ENCODE measurements at regions not wholly inside any gene's neighbourhood (a gene's known extent, or its start where the extent isn't known, plus 50 kb on each side); places are given as distances from the start of the nearest gene placed in this dataset.
"Not testable (repeated sequence)": the region's sequence is repeated elsewhere in the genome, so short reads cannot be mapped to it uniquely, and the experiment has no call there.

DNA sequence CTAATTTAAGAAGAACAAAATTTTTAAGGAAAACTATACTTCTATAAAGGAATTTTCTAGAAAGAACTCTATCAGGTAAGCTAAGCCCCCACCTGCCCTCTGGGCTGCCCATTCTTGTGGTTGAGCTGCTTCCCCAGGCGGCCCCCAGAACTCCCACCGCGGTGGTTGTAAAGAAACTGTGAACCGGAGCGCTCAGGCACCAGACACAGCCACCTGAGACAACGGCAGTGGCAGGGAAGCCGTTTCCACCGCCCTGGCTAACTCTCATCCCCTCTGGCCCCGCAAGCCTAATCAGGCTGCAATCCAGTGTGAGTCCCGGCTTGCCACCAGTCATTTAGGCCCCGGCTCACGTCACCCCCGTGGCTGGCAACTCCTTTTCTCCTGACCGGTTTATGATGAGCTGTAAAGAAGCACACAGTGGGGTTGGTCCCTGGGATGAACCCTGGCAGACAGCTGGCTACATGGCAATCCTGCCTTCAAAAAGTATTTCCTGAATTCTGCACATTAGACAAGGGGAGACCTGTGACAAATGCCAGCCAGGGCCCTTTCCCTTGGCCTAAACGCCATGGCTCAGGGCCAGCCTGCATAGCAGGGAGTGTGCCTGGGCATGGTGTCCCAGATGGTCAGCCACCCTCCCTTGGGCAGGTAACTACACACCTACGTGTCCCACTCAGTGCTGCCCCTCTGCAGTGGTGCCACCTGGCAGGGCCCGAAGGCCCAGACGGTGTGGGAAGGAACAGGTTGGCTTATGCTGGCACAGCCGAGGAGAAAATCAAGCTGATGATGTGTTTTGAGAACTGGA lies 63.8 kb upstream of the GPR31 start:
- no peak overlapping the region for H3K27ac Mint-ChIP-seq
- POLR2A ChIA-PET, result no interaction called here
- H3K9me3 Mint-ChIP-seq, result peaks cover 3% of the 10 kb centered on the region; the same call in 1 of the 2 replicates
- CTCF ChIA-PET, result interaction anchor here (1.3 kb wide), 2 partner anchors 27 to 447 kb away, joined by 4 to 5 read pairs; no protein-coding TSS in a partner anchor
- no peak for TF ChIP-seq KAT7 (CRISPR knock-in tag; IDR thresholded peaks at IDR 0.05; ENCODE audit: borderline replicate concordance)
- TF ChIP-seq TEAD1 (CRISPR knock-in tag; IDR thresholded peaks at IDR 0.05), result no peak
- TF ChIP-seq, protein P1, sequence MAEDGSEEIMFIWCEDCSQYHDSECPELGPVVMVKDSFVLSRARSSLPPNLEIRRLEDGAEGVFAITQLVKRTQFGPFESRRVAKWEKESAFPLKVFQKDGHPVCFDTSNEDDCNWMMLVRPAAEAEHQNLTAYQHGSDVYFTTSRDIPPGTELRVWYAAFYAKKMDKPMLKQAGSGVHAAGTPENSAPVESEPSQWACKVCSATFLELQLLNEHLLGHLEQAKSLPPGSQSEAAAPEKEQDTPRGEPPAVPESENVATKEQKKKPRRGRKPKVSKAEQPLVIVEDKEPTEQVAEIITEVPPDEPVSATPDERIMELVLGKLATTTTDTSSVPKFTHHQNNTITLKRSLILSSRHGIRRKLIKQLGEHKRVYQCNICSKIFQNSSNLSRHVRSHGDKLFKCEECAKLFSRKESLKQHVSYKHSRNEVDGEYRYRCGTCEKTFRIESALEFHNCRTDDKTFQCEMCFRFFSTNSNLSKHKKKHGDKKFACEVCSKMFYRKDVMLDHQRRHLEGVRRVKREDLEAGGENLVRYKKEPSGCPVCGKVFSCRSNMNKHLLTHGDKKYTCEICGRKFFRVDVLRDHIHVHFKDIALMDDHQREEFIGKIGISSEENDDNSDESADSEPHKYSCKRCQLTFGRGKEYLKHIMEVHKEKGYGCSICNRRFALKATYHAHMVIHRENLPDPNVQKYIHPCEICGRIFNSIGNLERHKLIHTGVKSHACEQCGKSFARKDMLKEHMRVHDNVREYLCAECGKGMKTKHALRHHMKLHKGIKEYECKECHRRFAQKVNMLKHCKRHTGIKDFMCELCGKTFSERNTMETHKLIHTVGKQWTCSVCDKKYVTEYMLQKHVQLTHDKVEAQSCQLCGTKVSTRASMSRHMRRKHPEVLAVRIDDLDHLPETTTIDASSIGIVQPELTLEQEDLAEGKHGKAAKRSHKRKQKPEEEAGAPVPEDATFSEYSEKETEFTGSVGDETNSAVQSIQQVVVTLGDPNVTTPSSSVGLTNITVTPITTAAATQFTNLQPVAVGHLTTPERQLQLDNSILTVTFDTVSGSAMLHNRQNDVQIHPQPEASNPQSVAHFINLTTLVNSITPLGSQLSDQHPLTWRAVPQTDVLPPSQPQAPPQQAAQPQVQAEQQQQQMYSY (CRISPR knock-in tag; IDR thresholded peaks at IDR 0.05), result peak; percentile 93
- no peak for TF ChIP-seq TCF7 (CRISPR knock-in tag; IDR thresholded peaks at IDR 0.05; ENCODE audit: low read depth)
- peaks cover 24% of the 10 kb centered on the region for H3K27me3 Mint-ChIP-seq (ENCODE audit: low read depth)
- H3K4me3 Mint-ChIP-seq, result no peak overlapping the region
- H3K36me3 Mint-ChIP-seq, result no peaks in the 10 kb centered on the region
- no peak for DNase-seq (ENCODE audit: low spot score)
- peak; percentile 11; the same call in 1 of the 2 replicates for ATAC-seq
- peaks cover 57% of the 10 kb centered on the region for H3K4me1 Mint-ChIP-seq

DNA sequence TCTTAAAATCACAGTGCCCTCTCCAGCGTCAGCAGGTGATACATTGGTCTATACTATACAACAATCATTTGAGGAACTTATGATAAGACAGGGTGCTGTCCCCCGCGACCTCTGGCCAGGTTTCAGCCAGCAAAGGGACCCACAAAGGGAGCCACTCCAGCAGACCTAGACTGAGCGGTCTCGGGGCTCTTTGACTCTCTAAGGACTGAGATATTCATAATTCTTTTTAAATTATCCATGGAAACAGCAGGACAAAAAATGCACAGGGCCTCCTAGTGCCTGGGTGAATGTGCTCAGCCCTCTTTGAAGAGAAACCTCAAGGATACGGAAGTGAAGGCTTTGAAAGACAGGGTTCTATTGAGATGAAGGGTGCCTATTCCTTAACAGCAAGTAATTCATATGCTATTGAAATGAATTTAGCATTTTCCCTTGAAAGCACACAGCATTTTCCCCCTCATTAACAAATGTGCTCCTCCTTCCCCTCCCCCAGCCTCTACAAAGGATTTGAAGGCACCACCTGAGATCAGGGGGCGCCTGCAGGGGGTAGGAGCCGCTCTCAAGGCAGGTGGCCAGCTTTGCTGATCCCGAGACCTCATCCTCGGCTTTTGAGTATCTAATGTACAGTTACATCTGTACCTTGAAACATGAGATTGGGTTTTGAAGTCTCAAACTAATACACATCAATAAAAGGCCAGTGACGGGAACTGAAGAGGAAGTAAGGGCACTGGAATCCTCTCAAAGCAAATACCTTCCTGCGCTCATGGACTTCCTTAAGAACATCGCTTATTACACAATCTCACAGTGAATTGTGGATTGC lies 65.3 kb upstream of the UNC93A start:
- H3K4me3 Mint-ChIP-seq, result peak overlapping the region; percentile 91
- peaks cover 71% of the 10 kb centered on the region for H3K4me1 Mint-ChIP-seq
- H3K9me3 Mint-ChIP-seq; DNase-seq (ENCODE audit: low spot score); H3K27me3 Mint-ChIP-seq (ENCODE audit: low read depth); POLR2A ChIA-PET: not testable (repeated sequence)
- TF ChIP-seq, protein P2, sequence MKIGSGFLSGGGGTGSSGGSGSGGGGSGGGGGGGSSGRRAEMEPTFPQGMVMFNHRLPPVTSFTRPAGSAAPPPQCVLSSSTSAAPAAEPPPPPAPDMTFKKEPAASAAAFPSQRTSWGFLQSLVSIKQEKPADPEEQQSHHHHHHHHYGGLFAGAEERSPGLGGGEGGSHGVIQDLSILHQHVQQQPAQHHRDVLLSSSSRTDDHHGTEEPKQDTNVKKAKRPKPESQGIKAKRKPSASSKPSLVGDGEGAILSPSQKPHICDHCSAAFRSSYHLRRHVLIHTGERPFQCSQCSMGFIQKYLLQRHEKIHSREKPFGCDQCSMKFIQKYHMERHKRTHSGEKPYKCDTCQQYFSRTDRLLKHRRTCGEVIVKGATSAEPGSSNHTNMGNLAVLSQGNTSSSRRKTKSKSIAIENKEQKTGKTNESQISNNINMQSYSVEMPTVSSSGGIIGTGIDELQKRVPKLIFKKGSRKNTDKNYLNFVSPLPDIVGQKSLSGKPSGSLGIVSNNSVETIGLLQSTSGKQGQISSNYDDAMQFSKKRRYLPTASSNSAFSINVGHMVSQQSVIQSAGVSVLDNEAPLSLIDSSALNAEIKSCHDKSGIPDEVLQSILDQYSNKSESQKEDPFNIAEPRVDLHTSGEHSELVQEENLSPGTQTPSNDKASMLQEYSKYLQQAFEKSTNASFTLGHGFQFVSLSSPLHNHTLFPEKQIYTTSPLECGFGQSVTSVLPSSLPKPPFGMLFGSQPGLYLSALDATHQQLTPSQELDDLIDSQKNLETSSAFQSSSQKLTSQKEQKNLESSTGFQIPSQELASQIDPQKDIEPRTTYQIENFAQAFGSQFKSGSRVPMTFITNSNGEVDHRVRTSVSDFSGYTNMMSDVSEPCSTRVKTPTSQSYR (CRISPR knock-in tag; IDR thresholded peaks at IDR 0.05), result peak; percentile 79
- TF ChIP-seq ZNF423 (CRISPR knock-in tag; IDR thresholded peaks at IDR 0.05), result 0 out of 2 replicates have a peak, but pooled peaks have one; percentile 21
- peak; percentile 36 for ATAC-seq
- H3K36me3 Mint-ChIP-seq, result peaks cover 19% of the 10 kb centered on the region
- peak overlapping the region; percentile 93 for H3K27ac Mint-ChIP-seq
- CTCF ChIA-PET, result interaction anchor here (1.0 kb wide), 1 partner anchor 125 kb away, joined by 3 read pairs; no protein-coding TSS in a partner anchor

DNA sequence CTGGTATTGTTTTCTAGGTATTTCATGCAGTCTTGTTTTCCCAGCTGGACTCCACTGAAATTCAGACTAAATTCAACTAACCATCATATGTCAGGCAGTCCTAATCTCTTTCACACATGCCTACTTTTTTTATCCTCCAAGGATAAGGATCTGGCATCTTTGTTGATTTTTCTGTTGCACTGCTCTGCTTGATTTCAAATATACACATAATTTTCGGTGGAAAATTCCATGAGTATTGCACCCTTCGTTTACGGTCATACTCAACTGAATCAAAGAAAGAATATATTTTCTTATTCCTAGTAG lies 64.8 kb upstream of the UNC93A start:
- H3K27me3 Mint-ChIP-seq (ENCODE audit: low read depth), result no peaks in the 10 kb centered on the region; the same call in 1 of the 2 replicates
- ATAC-seq (no peak), DNase-seq (ENCODE audit: low spot score) (no peak)
- H3K36me3 Mint-ChIP-seq, result peaks cover 20% of the 10 kb centered on the region
- peaks cover 75% of the 10 kb centered on the region for H3K4me1 Mint-ChIP-seq
- H3K9me3 Mint-ChIP-seq, result no peaks in the 10 kb centered on the region
- H3K27ac Mint-ChIP-seq, result no peak overlapping the region; the same call in 1 of the 2 replicates
- POLR2A ChIA-PET, result no interaction called here
- TF ChIP-seq, protein P3, sequence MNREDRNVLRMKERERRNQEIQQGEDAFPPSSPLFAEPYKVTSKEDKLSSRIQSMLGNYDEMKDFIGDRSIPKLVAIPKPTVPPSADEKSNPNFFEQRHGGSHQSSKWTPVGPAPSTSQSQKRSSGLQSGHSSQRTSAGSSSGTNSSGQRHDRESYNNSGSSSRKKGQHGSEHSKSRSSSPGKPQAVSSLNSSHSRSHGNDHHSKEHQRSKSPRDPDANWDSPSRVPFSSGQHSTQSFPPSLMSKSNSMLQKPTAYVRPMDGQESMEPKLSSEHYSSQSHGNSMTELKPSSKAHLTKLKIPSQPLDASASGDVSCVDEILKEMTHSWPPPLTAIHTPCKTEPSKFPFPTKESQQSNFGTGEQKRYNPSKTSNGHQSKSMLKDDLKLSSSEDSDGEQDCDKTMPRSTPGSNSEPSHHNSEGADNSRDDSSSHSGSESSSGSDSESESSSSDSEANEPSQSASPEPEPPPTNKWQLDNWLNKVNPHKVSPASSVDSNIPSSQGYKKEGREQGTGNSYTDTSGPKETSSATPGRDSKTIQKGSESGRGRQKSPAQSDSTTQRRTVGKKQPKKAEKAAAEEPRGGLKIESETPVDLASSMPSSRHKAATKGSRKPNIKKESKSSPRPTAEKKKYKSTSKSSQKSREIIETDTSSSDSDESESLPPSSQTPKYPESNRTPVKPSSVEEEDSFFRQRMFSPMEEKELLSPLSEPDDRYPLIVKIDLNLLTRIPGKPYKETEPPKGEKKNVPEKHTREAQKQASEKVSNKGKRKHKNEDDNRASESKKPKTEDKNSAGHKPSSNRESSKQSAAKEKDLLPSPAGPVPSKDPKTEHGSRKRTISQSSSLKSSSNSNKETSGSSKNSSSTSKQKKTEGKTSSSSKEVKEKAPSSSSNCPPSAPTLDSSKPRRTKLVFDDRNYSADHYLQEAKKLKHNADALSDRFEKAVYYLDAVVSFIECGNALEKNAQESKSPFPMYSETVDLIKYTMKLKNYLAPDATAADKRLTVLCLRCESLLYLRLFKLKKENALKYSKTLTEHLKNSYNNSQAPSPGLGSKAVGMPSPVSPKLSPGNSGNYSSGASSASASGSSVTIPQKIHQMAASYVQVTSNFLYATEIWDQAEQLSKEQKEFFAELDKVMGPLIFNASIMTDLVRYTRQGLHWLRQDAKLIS (CRISPR knock-in tag; IDR thresholded peaks at IDR 0.05; ENCODE audit: borderline replicate concordance), result no peak
- TF ChIP-seq, protein P4, sequence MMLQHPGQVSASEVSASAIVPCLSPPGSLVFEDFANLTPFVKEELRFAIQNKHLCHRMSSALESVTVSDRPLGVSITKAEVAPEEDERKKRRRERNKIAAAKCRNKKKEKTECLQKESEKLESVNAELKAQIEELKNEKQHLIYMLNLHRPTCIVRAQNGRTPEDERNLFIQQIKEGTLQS (CRISPR knock-in tag; conservative IDR thresholded peaks at IDR 0.05), result no peak
- TF ChIP-seq, protein P5, sequence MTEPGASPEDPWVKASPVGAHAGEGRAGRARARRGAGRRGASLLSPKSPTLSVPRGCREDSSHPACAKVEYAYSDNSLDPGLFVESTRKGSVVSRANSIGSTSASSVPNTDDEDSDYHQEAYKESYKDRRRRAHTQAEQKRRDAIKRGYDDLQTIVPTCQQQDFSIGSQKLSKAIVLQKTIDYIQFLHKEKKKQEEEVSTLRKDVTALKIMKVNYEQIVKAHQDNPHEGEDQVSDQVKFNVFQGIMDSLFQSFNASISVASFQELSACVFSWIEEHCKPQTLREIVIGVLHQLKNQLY (CRISPR knock-in tag; IDR thresholded peaks at IDR 0.05), result no peak
- TF ChIP-seq ZBTB21 (CRISPR knock-in tag; IDR thresholded peaks at IDR 0.05; ENCODE audit: borderline replicate concordance) (no peak), ZNF138 (CRISPR knock-in tag; conservative IDR thresholded peaks at IDR 0.05) (no peak)
- CTCF ChIA-PET, result no interaction called here
- peak overlapping the region; percentile 91 for H3K4me3 Mint-ChIP-seq
